ENCODE measurements at regions not wholly inside any gene's neighbourhood (a gene's known extent, or its start where the extent isn't known, plus 50 kb on each side); places are given as distances from the start of the nearest gene placed in this dataset.
A peak's percentile ranks its signal among the peaks of the same experiment; 100 is the strongest.

GRCh38 chr14:36083317-36083716 lies 93.2 kb downstream of the PTCSC3 start:
- no peak for DNase-seq

- DNase-seq: no peak
These were observed 98.4 kb downstream of the PTCSC3 start for GRCh38 chr14:36078080-36078479.

GRCh38 chr14:36076197-36076596 lies 100.3 kb downstream of the PTCSC3 start:
- no peak for DNase-seq

- no peak for DNase-seq
These were observed 101.3 kb downstream of the PTCSC3 start for GRCh38 chr14:36075203-36075602.

GRCh38 chr14:36070720-36071043 lies 105.8 kb downstream of the PTCSC3 start:
- DNase-seq: no peak

- DNase-seq: peak; percentile 78 to 89
These were observed 106.3 kb downstream of the PTCSC3 start for GRCh38 chr14:36070031-36070719.

- peak; percentile 72 to 85 for DNase-seq
These were observed 107.0 kb downstream of the PTCSC3 start for GRCh38 chr14:36069535-36069900.

GRCh38 chr14:36068777-36069534 lies 107.6 kb downstream of the PTCSC3 start:
- DNase-seq: peak in 1 of 2 experiments; percentile 63

GRCh38 chr14:36067428-36068187 lies 108.9 kb downstream of the PTCSC3 start:
- DNase-seq: no peak

- no peak for DNase-seq
These were observed 109.9 kb downstream of the PTCSC3 start for GRCh38 chr14:36066636-36067035.

- no peak for DNase-seq
These were observed 110.7 kb downstream of the PTCSC3 start for GRCh38 chr14:36065831-36066230.

GRCh38 chr14:36059531-36059930 lies 117.0 kb downstream of the PTCSC3 start:
- no peak for DNase-seq

GRCh38 chr14:36057452-36058116 lies 118.9 kb downstream of the PTCSC3 start:
- peak; percentile 27 to 73 for DNase-seq

- DNase-seq: no peak
These were observed 119.7 kb downstream of the PTCSC3 start for GRCh38 chr14:36056845-36057244.

GRCh38 chr14:36055681-36056225 lies 120.8 kb downstream of the PTCSC3 start:
- DNase-seq: no peak

- DNase-seq: no peak
These were observed 121.5 kb downstream of the PTCSC3 start for GRCh38 chr14:36055052-36055378.

GRCh38 chr14:36054353-36055051 lies 122.0 kb downstream of the PTCSC3 start:
- no peak for DNase-seq

- no peak for DNase-seq
These were observed 123.8 kb downstream of the PTCSC3 start for GRCh38 chr14:36052681-36053080.

- no peak for DNase-seq
These were observed 124.5 kb downstream of the PTCSC3 start for GRCh38 chr14:36052063-36052462.

GRCh38 chr14:36048667-36049066 lies 127.9 kb downstream of the PTCSC3 start:
- DNase-seq: peak in 1 of 2 experiments; percentile 38

- no peak for DNase-seq
These were observed 128.6 kb downstream of the PTCSC3 start for GRCh38 chr14:36047912-36048311.

- no peak for DNase-seq
These were observed 140.8 kb downstream of the PTCSC3 start for GRCh38 chr14:36035675-36036074.

GRCh38 chr14:36028665-36029064 lies 147.9 kb downstream of the PTCSC3 start:
- DNase-seq: no peak
